Lower leg skin (tissue), 4 donors: ENCODE measurements at regions not wholly inside any gene's neighbourhood (a gene's known extent, or its start where the extent isn't known, plus 50 kb on each side); places are given as distances from the start of the nearest gene placed in this dataset.

ENCODE experiments used
- DNase-seq, 2 donors: peaks; one replicate each; pipeline ENCODE4 v3.0.0-alpha.2; 2019; ENCODE audit warnings: low spot score in 2 of 2
- H3K4me3 ChIP-seq: fragments of 200-600 bp; sonication (generic); 2 replicates; pipeline ENCODE4 v1.5.1; 2017; ENCODE audit warnings: mild to moderate bottlenecking, low read depth; ENCODE audit not compliant: poor library complexity, severe bottlenecking
- CTCF ChIP-seq, 3 donors: fragments of 450-650 bp; IDR thresholded peaks; one replicate each; pipeline ENCODE4 v1.5.1; 2016; ENCODE audit warnings: antibody characterized with exemption in 3 of 3, mild to moderate bottlenecking in 3 of 3, moderate library complexity in 2 of 3
- POLR2A ChIP-seq, 2 donors: fragments of 450-650 bp; IDR thresholded peaks; one replicate each; pipeline ENCODE4 v1.6.1; 2016 to 2017; ENCODE audit warnings: antibody characterized with exemption in 2 of 2, mild to moderate bottlenecking in 1 of 2, moderate library complexity in 1 of 2
- WGBS, 2 donors: methylation state at CpG; one replicate each; pipeline ENCODE4 v1.1.5; 2018; 5-methylcytosine and 5-hydroxymethylcytosine counted together
- intact Hi-C: fragments of 100-400 bp; cut with DNase I; formaldehyde crosslinking; loops from one replicate; pipeline ENCODE4 v1.15.0; 2023; ENCODE audit warnings: low total_unique reads

- intact Hi-C loops = no loop called here
- DNase-seq = no peak
- no peak for TF ChIP-seq CTCF (IDR thresholded peaks at IDR 0.05)
- H3K4me3 ChIP-seq = no peak overlapping the region
- 92% methylated on average over 9 of the region's 9 CpGs for WGBS, 2 donors
Observed at GRCh38 chr16:72428681-72429376, 256.9 kb upstream of the PMFBP1 start.

GRCh38 chr16:72427783-72428331 is 255.9 kb upstream of the PMFBP1 start:
- no peak for DNase-seq
- 84 to 86% methylated on average over 8 of the region's 8 CpGs for WGBS, 2 donors
- TF ChIP-seq CTCF (IDR thresholded peaks at IDR 0.05) (no peak), POLR2A (IDR thresholded peaks at IDR 0.05) (no peak)
- H3K4me3 ChIP-seq = no peak overlapping the region
- intact Hi-C loops = no loop called here

GRCh38 chr16:72427051-72427782 is 255.3 kb upstream of the PMFBP1 start:
- DNase-seq = no peak
- no peak for TF ChIP-seq POLR2A (IDR thresholded peaks at IDR 0.05)
- TF ChIP-seq CTCF (IDR thresholded peaks at IDR 0.05) = no peak
- H3K4me3 ChIP-seq = no peak overlapping the region
- intact Hi-C loops = no loop called here
- WGBS, 2 donors = 84 to 85% methylated on average over 17 of the region's 17 CpGs

- no peak for DNase-seq
- intact Hi-C loops = no loop called here
- TF ChIP-seq POLR2A (IDR thresholded peaks at IDR 0.05) (no peak), CTCF (IDR thresholded peaks at IDR 0.05) (no peak)
- H3K4me3 ChIP-seq = no peak overlapping the region
- 86 to 94% methylated on average over 7 of the region's 7 CpGs for WGBS, 2 donors
Observed at GRCh38 chr16:72426386-72426785, 254.4 kb upstream of the PMFBP1 start.

- H3K4me3 ChIP-seq = no peak overlapping the region
- intact Hi-C loops = no loop called here
- WGBS, 2 donors = 96% methylated on average over 33 of the region's 34 CpGs
- TF ChIP-seq CTCF (IDR thresholded peaks at IDR 0.05) (no peak), POLR2A (IDR thresholded peaks at IDR 0.05) (no peak)
- DNase-seq = no peak
Observed at GRCh38 chr16:72425571-72426341, 253.8 kb upstream of the PMFBP1 start.
